HCEC 1CT (cell line): ENCODE measurements at regions not wholly inside any gene's neighbourhood (a gene's known extent, or its start where the extent isn't known, plus 50 kb on each side); places are given as distances from the start of the nearest gene placed in this dataset.
"Not testable (repeated sequence)": the region's sequence is repeated elsewhere in the genome, so short reads cannot be mapped to it uniquely, and the experiment has no call there.

ENCODE experiments used
- DNase-seq: peaks from one replicate; pipeline ENCODE4 v3.0.0-alpha.2; 2017

- DNase-seq = no peak
Observed at GRCh38 chr10:2887391-2888070, 179.8 kb upstream of the PFKP start.

GRCh38 chr10:2886662-2887061 lies 180.7 kb upstream of the PFKP start:
- DNase-seq = no peak

GRCh38 chr10:2885288-2886278 lies 181.8 kb upstream of the PFKP start:
- no peak for DNase-seq

- DNase-seq = not testable (repeated sequence)
Observed at GRCh38 chr10:2883983-2884540, 183.3 kb upstream of the PFKP start.

GRCh38 chr10:2883238-2883637 lies 184.1 kb upstream of the PFKP start:
- DNase-seq = no peak

GRCh38 chr10:2882628-2883027 lies 184.7 kb upstream of the PFKP start:
- no peak for DNase-seq

- no peak for DNase-seq
Observed at GRCh38 chr10:2881720-2882620, 185.4 kb upstream of the PFKP start.

- not testable (repeated sequence) for DNase-seq
Observed at GRCh38 chr10:2880050-2880449, 187.3 kb upstream of the PFKP start.

GRCh38 chr10:2878818-2879217 lies 188.5 kb upstream of the PFKP start:
- no peak for DNase-seq

- DNase-seq = no peak
Observed at GRCh38 chr10:2876032-2876431, 191.3 kb upstream of the PFKP start.

- no peak for DNase-seq
Observed at GRCh38 chr10:2874963-2875362, 192.4 kb upstream of the PFKP start.

GRCh38 chr10:2873769-2874168 lies 193.6 kb upstream of the PFKP start:
- no peak for DNase-seq

- no peak for DNase-seq
Observed at GRCh38 chr10:2871673-2872219, 195.6 kb upstream of the PFKP start.

- no peak for DNase-seq
Observed at GRCh38 chr10:2870654-2871053, 196.7 kb upstream of the PFKP start.

- DNase-seq = no peak
Observed at GRCh38 chr10:2867788-2868299, 199.5 kb upstream of the PFKP start.

GRCh38 chr10:2866569-2866968 lies 200.8 kb upstream of the PFKP start:
- DNase-seq = no peak

- no peak for DNase-seq
Observed at GRCh38 chr10:2861632-2862210, 205.6 kb upstream of the PFKP start.

- no peak for DNase-seq
Observed at GRCh38 chr10:2858452-2858851, 208.9 kb upstream of the PFKP start.

GRCh38 chr10:2856598-2856997 lies 210.8 kb upstream of the PFKP start:
- DNase-seq = no peak

GRCh38 chr10:2852574-2853323 lies 214.6 kb upstream of the PFKP start:
- no peak for DNase-seq

GRCh38 chr10:2851566-2851965 lies 215.8 kb upstream of the PFKP start:
- DNase-seq = no peak
